ENCODE measurements at regions not wholly inside any gene's neighbourhood (a gene's known extent, or its start where the extent isn't known, plus 50 kb on each side); places are given as distances from the start of the nearest gene placed in this dataset.
"Not testable (repeated sequence)": the region's sequence is repeated elsewhere in the genome, so short reads cannot be mapped to it uniquely, and the experiment has no call there.

DNA sequence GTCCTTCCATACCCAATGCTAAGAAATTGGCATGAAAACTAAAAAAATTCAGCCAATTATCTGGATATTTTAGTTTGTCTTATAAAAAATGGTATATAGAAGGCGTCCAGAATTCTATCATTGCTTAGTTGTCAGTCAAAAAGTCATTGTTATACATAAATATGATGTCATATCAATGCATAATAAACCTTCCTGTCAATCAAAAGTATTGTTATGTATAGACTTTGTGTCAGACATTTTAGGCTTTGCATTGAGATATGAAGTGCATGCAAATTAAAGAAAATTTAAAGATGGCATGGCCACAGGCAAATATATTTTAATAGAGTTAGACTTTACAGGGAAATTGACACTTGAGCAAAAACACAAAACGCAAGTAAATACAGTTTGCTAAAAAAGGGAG is 173.4 kb upstream of the FANCL start:
- TF ChIP-seq, protein P1, sequence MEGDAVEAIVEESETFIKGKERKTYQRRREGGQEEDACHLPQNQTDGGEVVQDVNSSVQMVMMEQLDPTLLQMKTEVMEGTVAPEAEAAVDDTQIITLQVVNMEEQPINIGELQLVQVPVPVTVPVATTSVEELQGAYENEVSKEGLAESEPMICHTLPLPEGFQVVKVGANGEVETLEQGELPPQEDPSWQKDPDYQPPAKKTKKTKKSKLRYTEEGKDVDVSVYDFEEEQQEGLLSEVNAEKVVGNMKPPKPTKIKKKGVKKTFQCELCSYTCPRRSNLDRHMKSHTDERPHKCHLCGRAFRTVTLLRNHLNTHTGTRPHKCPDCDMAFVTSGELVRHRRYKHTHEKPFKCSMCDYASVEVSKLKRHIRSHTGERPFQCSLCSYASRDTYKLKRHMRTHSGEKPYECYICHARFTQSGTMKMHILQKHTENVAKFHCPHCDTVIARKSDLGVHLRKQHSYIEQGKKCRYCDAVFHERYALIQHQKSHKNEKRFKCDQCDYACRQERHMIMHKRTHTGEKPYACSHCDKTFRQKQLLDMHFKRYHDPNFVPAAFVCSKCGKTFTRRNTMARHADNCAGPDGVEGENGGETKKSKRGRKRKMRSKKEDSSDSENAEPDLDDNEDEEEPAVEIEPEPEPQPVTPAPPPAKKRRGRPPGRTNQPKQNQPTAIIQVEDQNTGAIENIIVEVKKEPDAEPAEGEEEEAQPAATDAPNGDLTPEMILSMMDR (conservative IDR thresholded peaks at IDR 0.05; ENCODE audit: low read depth, low read length), result no peak
- H3K4me3 ChIP-seq (ENCODE audit: low read length), result no peak overlapping the region
- DNase-seq (ENCODE audit: low read depth), result no peak

DNA sequence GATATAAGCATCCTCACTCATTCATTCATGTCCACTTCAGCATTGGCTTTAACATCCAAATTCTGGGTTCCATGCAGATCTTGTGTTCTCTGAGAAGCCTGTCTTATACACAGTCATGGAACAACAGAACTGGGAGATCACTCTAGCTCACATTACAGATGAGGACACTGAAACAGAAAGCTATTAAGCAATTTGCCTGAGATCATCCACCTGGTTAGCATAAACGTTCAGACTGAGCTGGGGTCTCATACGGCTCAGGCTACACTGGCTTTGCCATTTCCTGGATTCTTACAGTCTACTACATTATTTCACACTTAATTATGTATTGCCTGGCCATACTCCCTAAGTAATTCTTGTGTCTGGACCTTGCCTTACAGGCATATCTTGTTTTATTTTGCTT is 169.4 kb upstream of the FANCL start:
- no peak overlapping the region for H3K4me3 ChIP-seq (ENCODE audit: low read length)
- no peak for DNase-seq (ENCODE audit: low read depth)
- TF ChIP-seq, protein P1 (conservative IDR thresholded peaks at IDR 0.05; ENCODE audit: low read depth, low read length), result no peak

DNA sequence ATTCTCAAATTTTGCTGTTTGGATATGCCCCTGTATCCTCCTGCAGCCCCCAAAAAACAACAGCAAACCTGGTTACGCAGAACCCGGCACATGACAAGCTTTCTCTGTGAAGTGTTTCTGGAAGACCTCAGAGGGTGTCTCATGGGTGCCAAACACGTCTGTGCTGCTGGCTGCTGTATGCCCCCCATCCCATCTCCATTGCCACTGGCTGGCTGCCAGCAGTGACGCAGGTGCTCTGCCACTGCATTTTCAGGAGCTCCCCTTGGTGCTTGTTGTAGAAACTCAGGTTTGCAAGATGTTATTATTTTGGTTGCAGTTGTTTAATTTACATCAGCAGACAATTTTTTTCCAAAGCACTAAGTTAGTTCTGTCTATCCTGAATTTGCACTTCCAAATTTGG is 166.4 kb upstream of the FANCL start:
- H3K4me3 ChIP-seq (ENCODE audit: low read length), result no peak overlapping the region
- TF ChIP-seq, protein P1 (conservative IDR thresholded peaks at IDR 0.05; ENCODE audit: low read depth, low read length), result no peak
- no peak for DNase-seq (ENCODE audit: low read depth)

DNA sequence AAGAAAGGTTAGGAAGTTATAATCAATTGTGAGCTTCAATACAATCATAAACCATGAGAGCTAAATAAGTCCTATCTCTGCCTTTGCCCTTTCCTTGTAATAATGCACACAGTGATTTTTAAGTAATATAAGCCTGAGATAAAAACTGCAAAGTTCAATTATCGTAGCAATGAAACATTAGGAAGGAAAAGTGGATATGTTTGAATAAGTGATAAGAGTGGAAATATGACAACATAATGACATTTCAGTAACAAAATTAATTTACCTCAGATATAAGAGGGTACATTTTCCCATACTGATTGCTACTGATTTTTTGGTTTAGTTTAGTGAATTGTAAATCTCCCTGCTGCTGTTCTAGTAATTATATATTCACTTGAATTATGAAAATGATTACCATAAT is 164.2 kb upstream of the FANCL start:
- H3K4me3 ChIP-seq (ENCODE audit: low read length), result no peak overlapping the region
- TF ChIP-seq, protein P1 (conservative IDR thresholded peaks at IDR 0.05; ENCODE audit: low read depth, low read length), result no peak
- DNase-seq (ENCODE audit: low read depth), result no peak

DNA sequence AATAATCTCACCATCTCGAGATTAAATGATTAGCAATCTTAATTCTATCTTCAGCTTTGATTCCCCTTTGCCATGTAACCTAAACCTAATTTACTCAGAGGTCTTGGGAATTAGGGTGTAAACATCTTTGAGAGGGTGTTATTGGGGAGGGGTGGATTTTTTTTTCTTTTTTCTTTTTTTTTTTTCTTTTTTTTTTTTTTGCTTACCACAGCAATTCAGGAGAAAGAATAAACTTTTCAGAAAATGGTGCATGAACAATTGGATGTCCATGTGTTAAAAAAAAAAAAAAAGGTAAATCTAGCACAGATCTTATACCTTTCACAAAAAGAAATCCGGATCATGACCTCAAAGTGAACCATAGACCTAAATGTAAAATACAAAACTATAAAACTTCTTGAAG is 160.8 kb upstream of the FANCL start:
- no peak for DNase-seq (ENCODE audit: low read depth)
- H3K4me3 ChIP-seq (ENCODE audit: low read length), result no peak overlapping the region
- TF ChIP-seq, protein P1 (conservative IDR thresholded peaks at IDR 0.05; ENCODE audit: low read depth, low read length), result no peak

DNA sequence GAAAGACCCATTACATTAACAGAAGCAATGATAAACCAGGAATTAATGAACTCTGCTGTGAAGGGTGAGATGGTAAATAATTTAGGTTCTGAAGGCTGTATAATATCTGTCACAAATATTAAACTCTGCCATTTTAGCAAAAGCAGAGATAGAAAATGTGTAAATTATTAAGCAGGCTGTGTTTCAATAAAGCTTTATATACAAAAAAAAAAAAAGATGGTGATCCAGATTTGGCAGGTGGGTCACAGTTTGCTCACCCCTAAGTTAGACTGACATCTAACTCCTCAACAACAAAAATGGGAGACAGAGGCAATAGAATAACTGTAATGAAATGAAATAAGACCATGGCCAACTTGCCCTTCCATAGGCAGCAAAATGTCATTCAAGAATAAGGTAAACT is 157.3 kb upstream of the FANCL start:
- no peak for DNase-seq (ENCODE audit: low read depth)
- H3K4me3 ChIP-seq (ENCODE audit: low read length), result no peak overlapping the region
- TF ChIP-seq, protein P1 (conservative IDR thresholded peaks at IDR 0.05; ENCODE audit: low read depth, low read length), result no peak

DNA sequence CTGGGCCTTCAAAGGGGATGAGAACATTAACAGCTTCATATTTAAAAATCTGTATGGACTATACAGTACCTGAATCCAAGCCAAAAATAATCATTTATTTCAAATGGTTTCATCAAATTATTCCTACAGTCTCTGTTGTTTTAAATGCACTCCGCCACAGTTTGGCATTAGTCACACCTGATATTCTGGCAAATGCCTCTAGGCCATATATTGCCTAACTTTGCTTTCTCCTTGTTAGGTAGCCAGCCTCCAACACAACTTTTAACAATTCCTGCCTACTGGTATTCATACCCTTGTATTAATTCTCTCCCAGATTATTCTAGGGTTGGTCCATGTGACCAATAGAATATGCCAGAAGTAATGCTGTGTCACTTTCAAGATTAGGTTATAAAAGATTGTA is 146.6 kb upstream of the FANCL start:
- TF ChIP-seq, protein P1 (conservative IDR thresholded peaks at IDR 0.05; ENCODE audit: low read depth, low read length), result no peak
- H3K4me3 ChIP-seq (ENCODE audit: low read length), result no peak overlapping the region
- no peak for DNase-seq (ENCODE audit: low read depth)

DNA sequence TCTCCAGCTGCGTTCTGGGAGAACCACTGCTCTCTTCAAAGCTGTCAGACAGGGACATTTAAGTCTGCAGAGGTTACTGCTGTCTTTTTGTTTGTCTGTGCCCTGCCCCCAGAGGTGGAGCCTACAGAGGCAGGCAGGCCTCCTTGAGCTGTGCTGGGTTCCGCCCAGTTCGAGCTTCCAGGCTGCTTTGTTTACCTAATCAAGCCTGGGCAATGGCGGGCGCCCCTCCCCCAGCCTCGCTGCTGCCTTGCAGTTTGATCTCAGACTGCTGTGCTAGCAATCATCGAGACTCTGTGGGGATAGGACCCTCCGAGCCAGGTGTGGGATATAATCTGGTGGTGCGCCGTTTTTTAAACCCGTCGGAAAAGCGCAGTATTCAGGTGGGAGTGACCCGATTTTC is 145.8 kb upstream of the FANCL start:
- H3K4me3 ChIP-seq (ENCODE audit: low read length); DNase-seq (ENCODE audit: low read depth): not testable (repeated sequence)

All from retinal pigment epithelial cell (primary cell).